ENCODE measurements at regions not wholly inside any gene's neighbourhood (a gene's known extent, or its start where the extent isn't known, plus 50 kb on each side); places are given as distances from the start of the nearest gene placed in this dataset.

DNA sequence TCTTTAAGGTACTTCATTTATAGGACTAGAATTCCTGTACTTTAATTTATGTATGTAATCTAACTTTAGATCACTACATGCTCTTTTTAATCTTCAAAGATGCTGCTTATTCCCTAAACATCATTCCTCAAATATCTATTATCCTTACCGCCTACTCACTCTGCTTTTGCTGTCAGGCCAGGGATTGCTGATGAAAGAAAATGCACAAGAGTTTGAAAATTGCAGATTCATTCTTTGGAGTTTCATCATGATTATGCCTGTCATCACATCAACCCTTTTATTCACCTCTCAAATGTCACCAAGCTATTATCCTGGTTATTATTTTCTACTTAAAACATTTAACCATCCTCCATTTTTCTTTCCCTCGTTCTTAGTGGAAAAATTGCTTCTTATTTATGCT, 802.7 kb downstream of the METTL15 start (continued):
- TF ChIP-seq, protein P1, sequence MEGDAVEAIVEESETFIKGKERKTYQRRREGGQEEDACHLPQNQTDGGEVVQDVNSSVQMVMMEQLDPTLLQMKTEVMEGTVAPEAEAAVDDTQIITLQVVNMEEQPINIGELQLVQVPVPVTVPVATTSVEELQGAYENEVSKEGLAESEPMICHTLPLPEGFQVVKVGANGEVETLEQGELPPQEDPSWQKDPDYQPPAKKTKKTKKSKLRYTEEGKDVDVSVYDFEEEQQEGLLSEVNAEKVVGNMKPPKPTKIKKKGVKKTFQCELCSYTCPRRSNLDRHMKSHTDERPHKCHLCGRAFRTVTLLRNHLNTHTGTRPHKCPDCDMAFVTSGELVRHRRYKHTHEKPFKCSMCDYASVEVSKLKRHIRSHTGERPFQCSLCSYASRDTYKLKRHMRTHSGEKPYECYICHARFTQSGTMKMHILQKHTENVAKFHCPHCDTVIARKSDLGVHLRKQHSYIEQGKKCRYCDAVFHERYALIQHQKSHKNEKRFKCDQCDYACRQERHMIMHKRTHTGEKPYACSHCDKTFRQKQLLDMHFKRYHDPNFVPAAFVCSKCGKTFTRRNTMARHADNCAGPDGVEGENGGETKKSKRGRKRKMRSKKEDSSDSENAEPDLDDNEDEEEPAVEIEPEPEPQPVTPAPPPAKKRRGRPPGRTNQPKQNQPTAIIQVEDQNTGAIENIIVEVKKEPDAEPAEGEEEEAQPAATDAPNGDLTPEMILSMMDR (tag by site-specific recombination; IDR thresholded peaks at IDR 0.05) = no peak
- TF ChIP-seq ZNF248 (tag by site-specific recombination; IDR thresholded peaks at IDR 0.05) = no peak
- no peak for TF ChIP-seq ZBTB17 (tag by site-specific recombination; IDR thresholded peaks at IDR 0.05)
- TF ChIP-seq, protein P2, sequence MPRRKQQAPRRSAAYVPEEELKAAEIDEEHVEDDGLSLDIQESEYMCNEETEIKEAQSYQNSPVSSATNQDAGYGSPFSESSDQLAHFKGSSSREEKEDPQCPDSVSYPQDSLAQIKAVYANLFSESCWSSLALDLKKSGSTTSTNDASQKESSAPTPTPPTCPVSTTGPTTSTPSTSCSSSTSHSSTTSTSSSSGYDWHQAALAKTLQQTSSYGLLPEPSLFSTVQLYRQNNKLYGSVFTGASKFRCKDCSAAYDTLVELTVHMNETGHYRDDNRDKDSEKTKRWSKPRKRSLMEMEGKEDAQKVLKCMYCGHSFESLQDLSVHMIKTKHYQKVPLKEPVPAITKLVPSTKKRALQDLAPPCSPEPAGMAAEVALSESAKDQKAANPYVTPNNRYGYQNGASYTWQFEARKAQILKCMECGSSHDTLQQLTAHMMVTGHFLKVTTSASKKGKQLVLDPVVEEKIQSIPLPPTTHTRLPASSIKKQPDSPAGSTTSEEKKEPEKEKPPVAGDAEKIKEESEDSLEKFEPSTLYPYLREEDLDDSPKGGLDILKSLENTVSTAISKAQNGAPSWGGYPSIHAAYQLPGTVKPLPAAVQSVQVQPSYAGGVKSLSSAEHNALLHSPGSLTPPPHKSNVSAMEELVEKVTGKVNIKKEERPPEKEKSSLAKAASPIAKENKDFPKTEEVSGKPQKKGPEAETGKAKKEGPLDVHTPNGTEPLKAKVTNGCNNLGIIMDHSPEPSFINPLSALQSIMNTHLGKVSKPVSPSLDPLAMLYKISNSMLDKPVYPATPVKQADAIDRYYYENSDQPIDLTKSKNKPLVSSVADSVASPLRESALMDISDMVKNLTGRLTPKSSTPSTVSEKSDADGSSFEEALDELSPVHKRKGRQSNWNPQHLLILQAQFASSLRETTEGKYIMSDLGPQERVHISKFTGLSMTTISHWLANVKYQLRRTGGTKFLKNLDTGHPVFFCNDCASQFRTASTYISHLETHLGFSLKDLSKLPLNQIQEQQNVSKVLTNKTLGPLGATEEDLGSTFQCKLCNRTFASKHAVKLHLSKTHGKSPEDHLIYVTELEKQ (tag by site-specific recombination; IDR thresholded peaks at IDR 0.05; ENCODE audit: borderline replicate concordance) = no peak
- no peak for TF ChIP-seq ZNF37A (tag by site-specific recombination; IDR thresholded peaks at IDR 0.05)
- TF ChIP-seq ZNF707 (tag by site-specific recombination; IDR thresholded peaks at IDR 0.05) = no peak

DNA sequence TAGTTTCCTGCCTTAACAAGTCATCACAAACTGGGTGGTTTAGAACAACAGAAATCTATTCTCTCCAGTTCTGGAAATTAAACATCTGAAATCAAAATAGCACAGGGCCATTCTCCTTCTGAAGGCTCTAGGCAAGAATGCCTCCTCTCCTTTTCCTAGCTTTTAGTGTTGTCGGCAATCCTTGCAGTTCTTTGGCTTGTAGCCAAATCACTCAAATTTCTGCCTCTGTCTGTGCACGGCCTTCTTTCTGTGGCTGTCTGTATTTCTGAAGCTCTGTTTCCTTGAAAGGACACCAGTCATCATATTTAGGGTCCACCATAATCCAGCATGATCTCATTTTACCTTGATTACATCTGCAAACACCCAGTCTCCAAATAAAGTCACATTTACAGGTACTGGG, 795.5 kb downstream of the METTL15 start:
- Histone ChIP-seq H3K36me3 (ENCODE audit: control insufficient read depth in 2 of 2, insufficient read depth in 1 of 2, low read length in 2 of 2) (no peaks in the 10 kb centered on the region), H3K27ac (ENCODE audit: extremely low read depth, low read depth, low read length) (no peak overlapping the region), H3K4me3 (ENCODE audit: low read depth, low read length) (no peak overlapping the region), H3K9me3 (ENCODE audit: control insufficient read depth, insufficient read depth, low read depth, low read length) (no peaks in the 10 kb centered on the region), H3K4me1 (ENCODE audit: control insufficient read depth, insufficient read depth, low read length) (no peaks in the 10 kb centered on the region)
- TF ChIP-seq ZNF335 (tag by site-specific recombination; conservative IDR thresholded peaks at IDR 0.05) = no peak
- no peak for TF ChIP-seq ZNF654 (tag by site-specific recombination; IDR thresholded peaks at IDR 0.05; ENCODE audit: low read depth)
- no peak for TF ChIP-seq ZNF248 (tag by site-specific recombination; IDR thresholded peaks at IDR 0.05)
- TF ChIP-seq ZNF777 (tag by site-specific recombination; IDR thresholded peaks at IDR 0.05; ENCODE audit: borderline replicate concordance) = no peak
- no peak for TF ChIP-seq SALL2 (tag by site-specific recombination; IDR thresholded peaks at IDR 0.05; ENCODE audit: borderline replicate concordance)
- no peak for TF ChIP-seq ZNF610 (tag by site-specific recombination; IDR thresholded peaks at IDR 0.05; ENCODE audit: borderline replicate concordance)
- no peak for TF ChIP-seq ZNF292 (tag by site-specific recombination; IDR thresholded peaks at IDR 0.05; ENCODE audit: borderline replicate concordance, low read depth)
- no peak for TF ChIP-seq ZNF112 (tag by site-specific recombination; IDR thresholded peaks at IDR 0.05)
- no peak for TF ChIP-seq ZBTB8A (tag by site-specific recombination; IDR thresholded peaks at IDR 0.05)
- no peak for TF ChIP-seq ZNF266 (tag by site-specific recombination; IDR thresholded peaks at IDR 0.05; ENCODE audit: low read depth)
- no peak for TF ChIP-seq ZNF341 (tag by site-specific recombination; IDR thresholded peaks at IDR 0.05; ENCODE audit: low read depth)
- no peak for TF ChIP-seq PRDM1 (tag by site-specific recombination; IDR thresholded peaks at IDR 0.05)
- TF ChIP-seq ZNF23 (tag by site-specific recombination; IDR thresholded peaks at IDR 0.05; ENCODE audit: borderline replicate concordance) = no peak
- no peak for TF ChIP-seq KLF10 (tag by site-specific recombination; IDR thresholded peaks at IDR 0.05)
- no peak for TF ChIP-seq ZNF704 (tag by site-specific recombination; IDR thresholded peaks at IDR 0.05)
- TF ChIP-seq, protein P3, sequence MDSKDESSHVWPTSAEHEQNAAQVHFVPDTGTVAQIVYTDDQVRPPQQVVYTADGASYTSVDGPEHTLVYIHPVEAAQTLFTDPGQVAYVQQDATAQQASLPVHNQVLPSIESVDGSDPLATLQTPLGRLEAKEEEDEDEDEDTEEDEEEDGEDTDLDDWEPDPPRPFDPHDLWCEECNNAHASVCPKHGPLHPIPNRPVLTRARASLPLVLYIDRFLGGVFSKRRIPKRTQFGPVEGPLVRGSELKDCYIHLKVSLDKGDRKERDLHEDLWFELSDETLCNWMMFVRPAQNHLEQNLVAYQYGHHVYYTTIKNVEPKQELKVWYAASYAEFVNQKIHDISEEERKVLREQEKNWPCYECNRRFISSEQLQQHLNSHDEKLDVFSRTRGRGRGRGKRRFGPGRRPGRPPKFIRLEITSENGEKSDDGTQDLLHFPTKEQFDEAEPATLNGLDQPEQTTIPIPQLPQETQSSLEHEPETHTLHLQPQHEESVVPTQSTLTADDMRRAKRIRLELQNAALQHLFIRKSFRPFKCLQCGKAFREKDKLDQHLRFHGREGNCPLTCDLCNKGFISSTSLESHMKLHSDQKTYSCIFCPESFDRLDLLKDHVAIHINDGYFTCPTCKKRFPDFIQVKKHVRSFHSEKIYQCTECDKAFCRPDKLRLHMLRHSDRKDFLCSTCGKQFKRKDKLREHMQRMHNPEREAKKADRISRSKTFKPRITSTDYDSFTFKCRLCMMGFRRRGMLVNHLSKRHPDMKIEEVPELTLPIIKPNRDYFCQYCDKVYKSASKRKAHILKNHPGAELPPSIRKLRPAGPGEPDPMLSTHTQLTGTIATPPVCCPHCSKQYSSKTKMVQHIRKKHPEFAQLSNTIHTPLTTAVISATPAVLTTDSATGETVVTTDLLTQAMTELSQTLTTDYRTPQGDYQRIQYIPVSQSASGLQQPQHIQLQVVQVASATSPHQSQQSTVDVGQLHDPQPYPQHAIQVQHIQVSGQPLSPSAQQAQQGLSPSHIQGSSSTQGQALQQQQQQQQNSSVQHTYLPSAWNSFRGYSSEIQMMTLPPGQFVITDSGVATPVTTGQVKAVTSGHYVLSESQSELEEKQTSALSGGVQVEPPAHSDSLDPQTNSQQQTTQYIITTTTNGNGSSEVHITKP (tag by site-specific recombination; IDR thresholded peaks at IDR 0.05) = no peak
- TF ChIP-seq ZNF76 (tag by site-specific recombination; IDR thresholded peaks at IDR 0.05; ENCODE audit: borderline replicate concordance, low read depth) = no peak
- TF ChIP-seq, protein P4, sequence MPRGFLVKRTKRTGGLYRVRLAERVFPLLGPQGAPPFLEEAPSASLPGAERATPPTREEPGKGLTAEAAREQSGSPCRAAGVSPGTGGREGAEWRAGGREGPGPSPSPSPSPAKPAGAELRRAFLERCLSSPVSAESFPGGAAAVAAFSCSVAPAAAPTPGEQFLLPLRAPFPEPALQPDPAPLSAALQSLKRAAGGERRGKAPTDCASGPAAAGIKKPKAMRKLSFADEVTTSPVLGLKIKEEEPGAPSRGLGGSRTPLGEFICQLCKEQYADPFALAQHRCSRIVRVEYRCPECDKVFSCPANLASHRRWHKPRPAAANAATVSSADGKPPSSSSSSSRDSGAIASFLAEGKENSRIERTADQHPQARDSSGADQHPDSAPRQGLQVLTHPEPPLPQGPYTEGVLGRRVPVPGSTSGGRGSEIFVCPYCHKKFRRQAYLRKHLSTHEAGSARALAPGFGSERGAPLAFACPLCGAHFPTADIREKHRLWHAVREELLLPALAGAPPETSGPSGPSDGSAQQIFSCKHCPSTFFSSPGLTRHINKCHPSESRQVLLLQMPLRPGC (tag by site-specific recombination; IDR thresholded peaks at IDR 0.05) = no peak
- POLR2A ChIA-PET = no interaction called here
- CTCF ChIA-PET = interaction anchor here (0.6 kb wide), 1 partner anchor 27 kb away, joined by 4 read pairs; no protein-coding TSS in a partner anchor
